Right lobe of liver (tissue), 4 donors: ENCODE measurements at regions not wholly inside any gene's neighbourhood (a gene's known extent, or its start where the extent isn't known, plus 50 kb on each side); places are given as distances from the start of the nearest gene placed in this dataset.

Source experiments
- POLR2A ChIP-seq: fragments of 450-650 bp; IDR thresholded peaks from one replicate; pipeline ENCODE4 v1.6.1; 2017; ENCODE audit warnings: antibody characterized with exemption, mild to moderate bottlenecking
- TF ChIP-seq, protein P1 (sequence below), 4 donors: fragments of 200-600 bp in 3 of 4; fragments of 450-650 bp in 1 of 4; IDR thresholded peaks; one replicate each; pipeline versions ENCODE4 v1.5.1 to v1.8.0; 2016 to 2022; ENCODE audit warnings: antibody characterized with exemption in 4 of 4, mild to moderate bottlenecking in 2 of 4
- donor health status: DM: no; HTN: no; CAD: no.
- donor health status: DM: no; HTN: no; CAD: no.
- donor health status: DM: no; HTN: yes; CAD: no.

DNA sequence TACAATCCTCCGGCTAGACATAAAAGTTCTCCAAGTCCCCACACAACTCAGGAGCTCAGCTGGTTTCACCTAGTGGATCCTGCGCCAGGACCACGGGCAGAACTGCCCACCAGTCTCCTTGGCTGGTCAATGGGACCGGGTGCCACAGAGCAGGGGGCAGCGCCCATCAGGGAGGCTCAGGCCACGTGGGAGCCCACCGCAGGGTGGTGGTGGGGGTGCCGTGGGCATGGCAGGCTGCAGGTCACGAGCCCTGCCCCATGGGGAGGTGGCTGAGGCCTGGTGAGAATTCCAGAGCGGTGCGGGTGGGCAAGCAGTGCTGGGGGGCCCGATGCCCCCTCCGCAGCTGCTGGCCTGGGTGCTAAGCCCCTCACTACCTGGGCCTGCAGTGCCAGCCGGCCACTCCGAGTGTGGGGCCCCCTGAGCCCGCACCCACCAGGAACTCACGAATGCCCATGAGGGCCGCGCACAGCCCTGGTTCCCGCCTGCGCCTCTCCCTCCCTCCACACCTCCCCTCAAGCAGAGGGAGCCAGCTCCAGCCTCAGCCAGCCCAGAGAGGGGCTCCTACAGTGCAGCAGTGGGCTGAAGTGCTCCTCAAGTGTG is 1091.9 kb upstream of the TENM4 start:
- TF ChIP-seq, protein P1, sequence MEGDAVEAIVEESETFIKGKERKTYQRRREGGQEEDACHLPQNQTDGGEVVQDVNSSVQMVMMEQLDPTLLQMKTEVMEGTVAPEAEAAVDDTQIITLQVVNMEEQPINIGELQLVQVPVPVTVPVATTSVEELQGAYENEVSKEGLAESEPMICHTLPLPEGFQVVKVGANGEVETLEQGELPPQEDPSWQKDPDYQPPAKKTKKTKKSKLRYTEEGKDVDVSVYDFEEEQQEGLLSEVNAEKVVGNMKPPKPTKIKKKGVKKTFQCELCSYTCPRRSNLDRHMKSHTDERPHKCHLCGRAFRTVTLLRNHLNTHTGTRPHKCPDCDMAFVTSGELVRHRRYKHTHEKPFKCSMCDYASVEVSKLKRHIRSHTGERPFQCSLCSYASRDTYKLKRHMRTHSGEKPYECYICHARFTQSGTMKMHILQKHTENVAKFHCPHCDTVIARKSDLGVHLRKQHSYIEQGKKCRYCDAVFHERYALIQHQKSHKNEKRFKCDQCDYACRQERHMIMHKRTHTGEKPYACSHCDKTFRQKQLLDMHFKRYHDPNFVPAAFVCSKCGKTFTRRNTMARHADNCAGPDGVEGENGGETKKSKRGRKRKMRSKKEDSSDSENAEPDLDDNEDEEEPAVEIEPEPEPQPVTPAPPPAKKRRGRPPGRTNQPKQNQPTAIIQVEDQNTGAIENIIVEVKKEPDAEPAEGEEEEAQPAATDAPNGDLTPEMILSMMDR (IDR thresholded peaks at IDR 0.05): no peak
- TF ChIP-seq POLR2A: no peak
